Loucy (cell line): ENCODE measurements at regions not wholly inside any gene's neighbourhood (a gene's known extent, or its start where the extent isn't known, plus 50 kb on each side); places are given as distances from the start of the nearest gene placed in this dataset.

ENCODE experiments used
- H2AFZ ChIP-seq: fragments of 200-600 bp; sonication (generic); 2 replicates; pipeline ENCODE4 v1.6.0; 2016; ENCODE audit warnings: antibody characterized with exemption, mild to moderate bottlenecking, low read length, moderate library complexity
- H3F3A ChIP-seq: fragments of 200-600 bp; 2 replicates; pipeline ENCODE4 v1.6.0; 2016; ENCODE audit warnings: antibody characterized with exemption, low read depth, mild to moderate bottlenecking
- H3K27me3 ChIP-seq: fragments of 200-600 bp; sonication (generic); 2 replicates; pipeline ENCODE4 v1.6.1; 2014; ENCODE audit warnings: low read length, mild to moderate bottlenecking; ENCODE audit not compliant: insufficient read depth, poor library complexity, severe bottlenecking
- H3K36me3 ChIP-seq: fragments of 200-600 bp; sonication (generic); 2 replicates; pipeline ENCODE4 v1.6.1; 2016; ENCODE audit warnings: low read length; ENCODE audit not compliant: insufficient read depth
- H3K4me1 ChIP-seq: fragments of 200-600 bp; sonication (generic); 2 replicates; pipeline ENCODE4 v1.5.1; 2014; ENCODE audit warnings: low read length, mild to moderate bottlenecking; ENCODE audit not compliant: insufficient read depth, poor library complexity, severe bottlenecking
- H3K4me2 ChIP-seq: fragments of 200-600 bp; sonication (generic); 2 replicates; pipeline ENCODE4 v1.6.0; 2014; ENCODE audit warnings: antibody characterized with exemption, low read length, low read depth, mild to moderate bottlenecking; ENCODE audit not compliant: poor library complexity, severe bottlenecking
- H3K4me3 ChIP-seq: fragments of 200-600 bp; sonication (generic); 2 replicates; pipeline ENCODE4 v1.5.1; 2014; ENCODE audit warnings: low read length, mild to moderate bottlenecking, mixed read lengths; ENCODE audit not compliant: poor library complexity, severe bottlenecking
- H3K79me2 ChIP-seq: fragments of 200-600 bp; sonication (generic); 2 replicates; pipeline ENCODE4 v1.6.1; 2014; ENCODE audit warnings: low read length; ENCODE audit not compliant: insufficient read depth
- H3K9ac ChIP-seq: fragments of 200-600 bp; sonication (generic); 2 replicates; pipeline ENCODE4 v1.6.0; 2014; ENCODE audit warnings: mild to moderate bottlenecking, low read depth, low read length, moderate library complexity; ENCODE audit not compliant: poor library complexity, severe bottlenecking
- H3K9me2 ChIP-seq: fragments of 200-600 bp; sonication (generic); replicated peaks from 2 replicates; pipeline ENCODE4 v1.6.1; 2016; ENCODE audit warnings: low read depth, low read length, mixed read lengths
- H3K9me3 ChIP-seq: fragments of 200-600 bp; sonication (generic); 2 replicates; pipeline ENCODE4 v1.6.1; 2014; ENCODE audit warnings: mild to moderate bottlenecking, antibody characterized with exemption, low read length, low read depth; ENCODE audit not compliant: insufficient read depth
- H4K20me1 ChIP-seq: fragments of 200-600 bp; sonication (generic); 2 replicates; pipeline ENCODE4 v1.6.0; 2014; ENCODE audit warnings: antibody characterized with exemption, low read length, mild to moderate bottlenecking; ENCODE audit not compliant: insufficient read depth, poor library complexity, severe bottlenecking
- CTCF ChIP-seq: fragments of 200-600 bp; sonication (generic); conservative IDR thresholded peaks from 2 replicates; pipeline ENCODE4 v1.5.1; 2014; ENCODE audit warnings: mild to moderate bottlenecking, antibody characterized with exemption, low read length
- EZH2phosphoT487 ChIP-seq: fragments of 200-600 bp; IDR thresholded peaks from 2 replicates; pipeline ENCODE4 v1.6.1; 2018; ENCODE audit warnings: antibody characterized with exemption, mild to moderate bottlenecking, moderate library complexity, borderline replicate concordance

- H3F3A ChIP-seq, result peaks cover 14% of the 10 kb centered on the region
- H3K9me2 ChIP-seq, result no peaks in the 10 kb centered on the region
- H3K79me2 ChIP-seq, result peaks cover 16% of the 10 kb centered on the region; the same call in 1 of the 2 replicates
- TF ChIP-seq EZH2phosphoT487 (no peak), CTCF (peak; percentile 98)
- no peak overlapping the region; the same call in 1 of the 2 replicates for H2AFZ ChIP-seq
- no peaks in the 10 kb centered on the region for H3K27me3 ChIP-seq
- H3K36me3 ChIP-seq, result no peaks in the 10 kb centered on the region
- H3K9me3 ChIP-seq, result no peaks in the 10 kb centered on the region
- peak overlapping the region; percentile 70 for H3K4me3 ChIP-seq
- peak overlapping the region; percentile 78 for H3K4me2 ChIP-seq
- H4K20me1 ChIP-seq, result no peaks in the 10 kb centered on the region
- peaks cover 73% of the 10 kb centered on the region for H3K4me1 ChIP-seq
- H3K9ac ChIP-seq, result peak overlapping the region; percentile 83
Observed at GRCh38 chr15:38699633-38700230, 135.1 kb upstream of the RASGRP1 start.

GRCh38 chr15:38701149-38701548 lies 136.5 kb upstream of the RASGRP1 start:
- Histone ChIP-seq H3K9me2 (no peaks in the 10 kb centered on the region), H3K4me3 (no peak overlapping the region), H3K9me3 (no peaks in the 10 kb centered on the region), H3K79me2 (peaks cover 16% of the 10 kb centered on the region; the same call in 1 of the 2 replicates), H3K4me2 (no peak overlapping the region), H3K36me3 (no peaks in the 10 kb centered on the region), H3F3A (peaks cover 2% of the 10 kb centered on the region; the same call in 1 of the 2 replicates), H3K9ac (no peak overlapping the region), H3K4me1 (peaks cover 60% of the 10 kb centered on the region), H2AFZ (no peak overlapping the region), H3K27me3 (no peaks in the 10 kb centered on the region), H4K20me1 (no peaks in the 10 kb centered on the region)
- TF ChIP-seq CTCF, result no peak
- no peak for TF ChIP-seq EZH2phosphoT487

GRCh38 chr15:38702178-38702912 lies 137.7 kb upstream of the RASGRP1 start:
- Histone ChIP-seq H3K36me3 (no peaks in the 10 kb centered on the region), H3K9ac (no peak overlapping the region), H3F3A (no peaks in the 10 kb centered on the region; the same call in 1 of the 2 replicates), H3K27me3 (no peaks in the 10 kb centered on the region), H3K4me1 (peaks cover 52% of the 10 kb centered on the region), H3K9me3 (no peaks in the 10 kb centered on the region), H3K4me3 (no peak overlapping the region), H3K79me2 (peaks cover 13% of the 10 kb centered on the region; the same call in 1 of the 2 replicates), H4K20me1 (no peaks in the 10 kb centered on the region), H2AFZ (no peak overlapping the region), H3K9me2 (no peaks in the 10 kb centered on the region), H3K4me2 (no peak overlapping the region)
- TF ChIP-seq CTCF, result no peak
- TF ChIP-seq EZH2phosphoT487, result no peak
